ENCODE measurements at regions not wholly inside any gene's neighbourhood (a gene's known extent, or its start where the extent isn't known, plus 50 kb on each side); places are given as distances from the start of the nearest gene placed in this dataset.
A peak's percentile ranks its signal among the peaks of the same experiment; 100 is the strongest.
"Not testable (repeated sequence)": the region's sequence is repeated elsewhere in the genome, so short reads cannot be mapped to it uniquely, and the experiment has no call there.

- Histone ChIP-seq H3K9me3 (no peaks in the 10 kb centered on the region), H3K4me3 (no peak overlapping the region), H3K36me3 (no peaks in the 10 kb centered on the region), H3K27me3 (no peaks in the 10 kb centered on the region), H3K27ac (no peak overlapping the region), H3K4me1 (no peaks in the 10 kb centered on the region)
- DNase-seq, result no peak
- no peak for TF ChIP-seq POLR2A (IDR thresholded peaks at IDR 0.05)
- TF ChIP-seq, protein P1, sequence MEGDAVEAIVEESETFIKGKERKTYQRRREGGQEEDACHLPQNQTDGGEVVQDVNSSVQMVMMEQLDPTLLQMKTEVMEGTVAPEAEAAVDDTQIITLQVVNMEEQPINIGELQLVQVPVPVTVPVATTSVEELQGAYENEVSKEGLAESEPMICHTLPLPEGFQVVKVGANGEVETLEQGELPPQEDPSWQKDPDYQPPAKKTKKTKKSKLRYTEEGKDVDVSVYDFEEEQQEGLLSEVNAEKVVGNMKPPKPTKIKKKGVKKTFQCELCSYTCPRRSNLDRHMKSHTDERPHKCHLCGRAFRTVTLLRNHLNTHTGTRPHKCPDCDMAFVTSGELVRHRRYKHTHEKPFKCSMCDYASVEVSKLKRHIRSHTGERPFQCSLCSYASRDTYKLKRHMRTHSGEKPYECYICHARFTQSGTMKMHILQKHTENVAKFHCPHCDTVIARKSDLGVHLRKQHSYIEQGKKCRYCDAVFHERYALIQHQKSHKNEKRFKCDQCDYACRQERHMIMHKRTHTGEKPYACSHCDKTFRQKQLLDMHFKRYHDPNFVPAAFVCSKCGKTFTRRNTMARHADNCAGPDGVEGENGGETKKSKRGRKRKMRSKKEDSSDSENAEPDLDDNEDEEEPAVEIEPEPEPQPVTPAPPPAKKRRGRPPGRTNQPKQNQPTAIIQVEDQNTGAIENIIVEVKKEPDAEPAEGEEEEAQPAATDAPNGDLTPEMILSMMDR (IDR thresholded peaks at IDR 0.05), result no peak
These were observed 617.7 kb upstream of the ADGRL2 start for GRCh38 chr1:81183051-81183450.

DNA sequence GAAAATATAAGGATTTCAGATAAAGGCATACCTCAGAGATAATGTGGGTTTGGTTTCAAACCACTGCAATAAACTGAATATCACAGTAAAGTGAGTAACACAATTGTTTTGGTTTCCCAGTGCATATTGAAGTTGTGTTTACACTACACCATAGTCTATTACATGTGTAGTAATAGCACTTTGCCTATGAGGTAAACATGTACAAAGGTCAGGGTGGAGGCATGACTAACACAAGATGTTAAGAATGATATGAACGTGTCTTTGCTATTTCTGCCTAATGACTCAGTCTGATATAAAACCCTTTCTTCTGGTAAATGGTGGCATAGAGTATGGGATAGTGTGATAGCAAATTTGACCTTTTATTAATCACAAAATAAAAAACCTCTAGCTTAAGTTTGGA, 621.5 kb upstream of the ADGRL2 start:
- Histone ChIP-seq H3K4me3 (no peak overlapping the region), H3K9me3 (no peaks in the 10 kb centered on the region), H3K27ac (peak overlapping the region in 1 of 4 donors; percentile 49), H3K27me3 (no peaks in the 10 kb centered on the region), H3K36me3 (no peaks in the 10 kb centered on the region), H3K4me1 (no peaks in the 10 kb centered on the region)
- TF ChIP-seq, protein P1 (IDR thresholded peaks at IDR 0.05), result no peak
- no peak for TF ChIP-seq POLR2A (IDR thresholded peaks at IDR 0.05)
- peak in 1 of 3 donors; percentile 53 for DNase-seq

DNA sequence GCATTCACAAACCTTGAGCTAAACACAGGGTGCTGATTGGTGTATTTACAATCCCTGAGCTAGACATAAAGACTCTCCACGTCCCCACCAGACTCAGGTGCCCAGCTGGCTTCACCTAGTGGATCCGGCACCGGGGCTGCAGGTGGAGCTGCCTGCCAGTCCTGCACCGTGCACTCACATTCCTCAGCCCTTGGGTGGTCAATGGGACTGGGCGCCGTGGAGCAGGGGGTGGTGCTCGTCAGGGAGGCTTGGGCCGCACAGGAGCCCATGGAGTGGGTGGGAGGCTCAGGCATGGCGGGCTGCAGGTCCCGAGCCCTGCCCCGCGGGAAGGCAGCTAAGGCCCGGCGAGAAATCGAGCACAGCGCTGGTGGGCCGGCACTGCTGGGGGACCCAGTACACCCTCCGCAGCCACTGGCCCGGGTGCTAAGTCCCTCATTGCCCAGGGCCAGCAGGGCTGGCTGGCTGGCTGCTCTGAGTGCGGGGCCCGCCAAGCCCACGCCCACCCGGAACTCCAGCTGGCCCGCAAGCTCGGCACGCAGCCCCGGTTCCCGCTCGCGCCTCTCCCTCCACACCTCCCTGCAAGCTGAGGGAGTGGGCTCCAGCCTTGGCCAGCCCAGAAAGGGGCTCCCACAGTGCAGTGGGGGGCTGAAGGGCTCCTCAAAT, 622.2 kb upstream of the ADGRL2 start:
- H3K27ac ChIP-seq, result peak overlapping the region in 1 of 4 donors; percentile 49
- H3K4me3 ChIP-seq, H3K27me3 ChIP-seq, H3K4me1 ChIP-seq, H3K36me3 ChIP-seq, DNase-seq, H3K9me3 ChIP-seq: not testable (repeated sequence)

DNA sequence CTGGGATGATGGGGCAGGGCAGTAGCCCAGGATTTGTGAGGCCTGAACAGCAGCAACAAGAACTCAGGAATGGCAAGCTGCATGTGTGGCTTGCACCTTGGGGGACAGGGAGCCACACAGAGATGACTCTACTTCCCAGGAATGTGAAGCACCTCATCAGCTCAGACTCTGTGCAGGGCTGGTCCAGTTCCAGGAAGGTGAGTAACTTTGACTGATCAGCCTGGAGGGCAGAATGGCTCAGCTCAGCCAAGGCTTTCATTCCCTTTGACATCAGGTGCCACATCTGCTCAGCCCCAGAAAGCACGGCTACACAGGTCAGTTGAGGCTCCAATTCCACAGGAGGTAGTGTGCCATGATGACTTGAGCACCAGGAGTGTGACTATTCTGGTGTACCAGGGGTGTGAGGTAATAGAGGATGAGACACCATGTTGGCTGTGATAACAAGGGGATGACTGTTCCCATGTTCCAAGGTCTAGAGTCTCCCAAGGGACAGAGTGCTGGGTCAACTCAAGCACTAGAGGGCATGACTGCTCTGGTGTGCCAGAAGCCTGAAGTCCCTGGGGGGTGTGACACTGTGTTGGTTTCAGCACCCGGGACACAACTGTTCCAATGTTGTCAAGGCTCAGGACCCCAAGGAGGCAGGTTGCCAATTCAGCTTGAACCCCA, 625.8 kb upstream of the ADGRL2 start:
- Histone ChIP-seq H3K27ac (no peak overlapping the region), H3K4me1 (no peaks in the 10 kb centered on the region), H3K36me3 (no peaks in the 10 kb centered on the region), H3K9me3 (no peaks in the 10 kb centered on the region), H3K27me3 (no peaks in the 10 kb centered on the region), H3K4me3 (no peak overlapping the region)
- DNase-seq, result peak in 1 of 3 donors; percentile 51
- TF ChIP-seq, protein P1 (IDR thresholded peaks at IDR 0.05), result peak in 1 of 6 experiments; percentile 19
- TF ChIP-seq POLR2A (IDR thresholded peaks at IDR 0.05), result no peak

DNA sequence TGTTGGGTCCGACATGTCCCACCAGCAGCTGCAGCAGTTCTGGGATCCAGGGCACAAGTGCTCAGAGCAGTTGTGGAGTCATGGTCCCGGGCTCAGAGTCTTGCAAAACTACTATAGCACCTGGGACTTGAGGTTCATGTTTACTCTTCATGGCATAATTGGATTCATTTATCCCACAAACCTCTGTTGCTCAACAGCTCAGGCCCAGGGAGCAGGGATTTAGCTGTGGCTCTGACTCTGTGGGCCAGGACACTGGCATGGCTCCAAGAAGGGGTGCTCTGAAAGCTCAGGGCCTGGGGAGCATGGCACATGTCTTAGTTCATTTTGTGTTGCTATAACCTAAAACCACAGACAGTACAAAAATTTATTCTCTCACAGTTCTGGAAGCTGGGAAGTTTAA, 626.7 kb upstream of the ADGRL2 start:
- DNase-seq, result no peak
- Histone ChIP-seq H3K27ac (no peak overlapping the region), H3K27me3 (no peaks in the 10 kb centered on the region), H3K36me3 (no peaks in the 10 kb centered on the region), H3K9me3 (no peaks in the 10 kb centered on the region), H3K4me1 (no peaks in the 10 kb centered on the region), H3K4me3 (no peak overlapping the region)
- no peak for TF ChIP-seq POLR2A (IDR thresholded peaks at IDR 0.05)
- TF ChIP-seq, protein P1 (IDR thresholded peaks at IDR 0.05), result no peak

DNA sequence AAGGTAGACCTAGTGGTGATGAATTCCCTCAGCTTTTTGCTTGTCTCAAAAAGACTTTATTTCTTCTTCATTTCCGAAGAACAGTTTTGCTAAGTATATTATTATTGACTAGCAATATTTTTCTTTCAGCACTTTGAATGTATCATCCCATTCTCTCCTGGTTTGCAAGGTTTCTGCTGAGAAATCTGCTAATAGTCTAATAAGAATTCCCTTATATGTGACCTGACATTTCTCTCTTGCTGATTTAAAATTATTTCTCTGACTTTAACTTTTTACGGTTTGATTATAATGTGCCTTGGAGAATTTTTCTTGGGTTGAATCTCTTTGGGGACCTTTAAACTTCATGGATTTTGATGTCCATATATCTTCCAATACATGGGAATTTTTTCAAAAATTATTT, 628.3 kb upstream of the ADGRL2 start:
- Histone ChIP-seq H3K4me3 (no peak overlapping the region), H3K9me3 (no peaks in the 10 kb centered on the region), H3K4me1 (no peaks in the 10 kb centered on the region), H3K27me3 (no peaks in the 10 kb centered on the region), H3K27ac (no peak overlapping the region), H3K36me3 (no peaks in the 10 kb centered on the region)
- no peak for DNase-seq
- TF ChIP-seq, protein P1 (IDR thresholded peaks at IDR 0.05), result no peak
- no peak for TF ChIP-seq POLR2A (IDR thresholded peaks at IDR 0.05)
